ENCODE measurements at regions not wholly inside any gene's neighbourhood (a gene's known extent, or its start where the extent isn't known, plus 50 kb on each side); places are given as distances from the start of the nearest gene placed in this dataset.
A peak's percentile ranks its signal among the peaks of the same experiment; 100 is the strongest.
"Not testable (repeated sequence)": the region's sequence is repeated elsewhere in the genome, so short reads cannot be mapped to it uniquely, and the experiment has no call there.

DNA sequence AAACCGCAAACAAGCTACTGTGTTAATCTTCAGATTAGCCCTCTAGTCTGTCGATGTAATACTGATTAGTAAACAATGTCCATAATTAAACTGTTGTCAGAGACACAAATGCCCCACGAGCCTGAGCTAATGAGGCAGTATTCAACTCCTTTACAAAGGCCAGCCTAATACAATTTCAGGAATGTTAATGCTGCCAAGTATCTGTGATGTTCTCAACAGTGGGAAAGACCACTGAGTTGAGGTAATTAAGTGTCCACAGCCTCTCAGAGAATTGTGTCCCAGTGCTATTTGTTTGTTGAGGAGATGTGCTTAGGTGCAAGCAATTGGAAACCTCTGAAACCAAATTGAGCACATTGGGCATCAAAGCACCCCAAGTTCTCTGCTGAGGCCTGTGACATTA lies 139.4 kb upstream of the CDKN3 start:
- no peak for ATAC-seq (ENCODE audit: low read depth)
- TF ChIP-seq, protein P1, sequence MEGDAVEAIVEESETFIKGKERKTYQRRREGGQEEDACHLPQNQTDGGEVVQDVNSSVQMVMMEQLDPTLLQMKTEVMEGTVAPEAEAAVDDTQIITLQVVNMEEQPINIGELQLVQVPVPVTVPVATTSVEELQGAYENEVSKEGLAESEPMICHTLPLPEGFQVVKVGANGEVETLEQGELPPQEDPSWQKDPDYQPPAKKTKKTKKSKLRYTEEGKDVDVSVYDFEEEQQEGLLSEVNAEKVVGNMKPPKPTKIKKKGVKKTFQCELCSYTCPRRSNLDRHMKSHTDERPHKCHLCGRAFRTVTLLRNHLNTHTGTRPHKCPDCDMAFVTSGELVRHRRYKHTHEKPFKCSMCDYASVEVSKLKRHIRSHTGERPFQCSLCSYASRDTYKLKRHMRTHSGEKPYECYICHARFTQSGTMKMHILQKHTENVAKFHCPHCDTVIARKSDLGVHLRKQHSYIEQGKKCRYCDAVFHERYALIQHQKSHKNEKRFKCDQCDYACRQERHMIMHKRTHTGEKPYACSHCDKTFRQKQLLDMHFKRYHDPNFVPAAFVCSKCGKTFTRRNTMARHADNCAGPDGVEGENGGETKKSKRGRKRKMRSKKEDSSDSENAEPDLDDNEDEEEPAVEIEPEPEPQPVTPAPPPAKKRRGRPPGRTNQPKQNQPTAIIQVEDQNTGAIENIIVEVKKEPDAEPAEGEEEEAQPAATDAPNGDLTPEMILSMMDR (IDR thresholded peaks at IDR 0.05), result no peak
- H3K36me3 Mint-ChIP-seq (ENCODE audit: low read depth), result no peaks in the 10 kb centered on the region
- H3K4me1 Mint-ChIP-seq, result no peaks in the 10 kb centered on the region
- no peak overlapping the region for H3K4me3 Mint-ChIP-seq
- H3K9me3 Mint-ChIP-seq, result no peaks in the 10 kb centered on the region
- DNase-seq, result no peak
- POLR2A ChIA-PET, result no interaction called here
- no peak overlapping the region for H3K27ac Mint-ChIP-seq
- intact Hi-C loops (cut with micrococcal nuclease), result no loop called here
- CTCF ChIA-PET, result no interaction called here
- no peaks in the 10 kb centered on the region for H3K27me3 Mint-ChIP-seq

DNA sequence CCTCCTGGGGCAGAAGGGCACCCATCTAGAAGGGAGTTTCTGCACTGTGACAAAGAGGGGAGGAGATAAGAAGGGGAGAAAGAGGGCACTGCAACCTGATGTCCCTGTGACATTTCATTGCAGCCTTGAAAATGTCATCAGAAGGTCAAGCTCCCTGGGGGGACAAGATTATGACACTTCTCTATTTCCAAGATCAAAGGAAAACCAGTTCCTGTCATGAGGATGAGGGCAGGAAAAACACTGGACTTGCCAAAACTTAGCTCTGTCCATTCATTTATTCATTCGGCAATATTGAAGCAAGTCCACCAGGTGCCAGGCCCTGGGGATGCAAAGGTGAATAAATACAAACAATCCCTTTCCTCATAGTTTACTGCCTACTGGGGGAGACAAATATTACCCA lies 138.4 kb upstream of the CDKN3 start:
- Mint-ChIP-seq H3K27me3 (peaks cover under 1% of the 10 kb centered on the region), H3K4me1 (no peaks in the 10 kb centered on the region), H3K36me3 (ENCODE audit: low read depth) (no peaks in the 10 kb centered on the region), H3K9me3 (no peaks in the 10 kb centered on the region), H3K4me3 (no peak overlapping the region), H3K27ac (no peak overlapping the region)
- DNase-seq, result no peak
- TF ChIP-seq, protein P1 (IDR thresholded peaks at IDR 0.05), result no peak
- ChIA-PET CTCF (no interaction called here), POLR2A (no interaction called here)
- no peak for ATAC-seq (ENCODE audit: low read depth)
- intact Hi-C loops (cut with micrococcal nuclease), result no loop called here

DNA sequence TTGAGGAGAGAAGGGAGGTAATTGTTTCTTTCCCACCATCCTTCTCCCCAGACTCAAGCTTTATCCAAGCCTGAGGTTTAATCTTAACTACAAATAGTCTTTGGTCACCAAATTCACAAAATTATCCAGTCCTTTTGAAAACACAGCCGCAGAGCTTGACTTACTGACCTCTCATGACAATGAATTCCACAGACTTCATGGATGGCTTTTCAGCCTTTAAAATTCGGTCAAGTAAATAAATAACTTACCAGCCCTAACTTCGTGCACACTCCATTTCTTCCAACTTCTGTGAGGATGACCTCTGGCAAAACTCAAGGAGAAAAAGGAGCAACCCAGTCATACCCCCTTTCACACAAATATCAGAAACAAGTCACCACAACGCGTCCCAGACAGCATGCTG lies 137.0 kb upstream of the CDKN3 start:
- no peak for DNase-seq
- intact Hi-C loops (cut with micrococcal nuclease), result no loop called here
- Mint-ChIP-seq H3K4me3 (no peak overlapping the region), H3K4me1 (no peaks in the 10 kb centered on the region), H3K27me3 (peaks cover 8% of the 10 kb centered on the region), H3K9me3 (no peaks in the 10 kb centered on the region), H3K27ac (no peak overlapping the region), H3K36me3 (ENCODE audit: low read depth) (no peaks in the 10 kb centered on the region)
- CTCF ChIA-PET, result interaction anchor here (0.6 kb wide), 1 partner anchor 119 kb away, joined by 3 read pairs; no protein-coding TSS in a partner anchor
- POLR2A ChIA-PET, result no interaction called here
- no peak for ATAC-seq (ENCODE audit: low read depth)
- TF ChIP-seq, protein P1 (IDR thresholded peaks at IDR 0.05), result no peak

DNA sequence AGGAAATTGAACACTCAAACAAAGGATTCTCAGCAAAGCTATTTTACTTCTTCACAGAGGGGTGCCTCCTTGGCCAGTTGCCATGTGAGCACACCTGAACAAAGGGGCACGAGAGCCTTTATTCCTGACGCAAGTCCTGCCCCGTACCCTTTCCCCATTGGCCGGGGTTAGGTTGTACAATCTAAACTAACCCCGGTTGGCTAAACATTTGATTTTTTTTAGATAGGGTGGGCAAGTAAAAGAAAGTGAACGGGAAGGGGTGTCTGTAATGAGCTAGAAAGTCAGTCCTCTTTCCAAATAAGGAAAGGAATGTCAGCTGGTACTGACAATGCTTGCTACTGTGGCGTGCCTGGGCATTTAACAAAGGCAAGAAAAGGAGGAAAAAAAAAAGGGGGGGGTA lies 135.5 kb upstream of the CDKN3 start:
- DNase-seq (no peak), ATAC-seq (ENCODE audit: low read depth) (no peak)
- TF ChIP-seq, protein P1 (IDR thresholded peaks at IDR 0.05), result no peak
- intact Hi-C loops (cut with micrococcal nuclease), result no loop called here
- Mint-ChIP-seq H3K9me3 (no peaks in the 10 kb centered on the region), H3K36me3 (ENCODE audit: low read depth) (no peaks in the 10 kb centered on the region), H3K27me3 (peaks cover 8% of the 10 kb centered on the region), H3K27ac (no peak overlapping the region), H3K4me3 (no peak overlapping the region), H3K4me1 (peaks cover 4% of the 10 kb centered on the region)
- ChIA-PET POLR2A (interaction anchor here (0.7 kb wide), 1 partner anchor 306 kb away, joined by 5 read pairs; no protein-coding TSS in a partner anchor), CTCF (no interaction called here)

DNA sequence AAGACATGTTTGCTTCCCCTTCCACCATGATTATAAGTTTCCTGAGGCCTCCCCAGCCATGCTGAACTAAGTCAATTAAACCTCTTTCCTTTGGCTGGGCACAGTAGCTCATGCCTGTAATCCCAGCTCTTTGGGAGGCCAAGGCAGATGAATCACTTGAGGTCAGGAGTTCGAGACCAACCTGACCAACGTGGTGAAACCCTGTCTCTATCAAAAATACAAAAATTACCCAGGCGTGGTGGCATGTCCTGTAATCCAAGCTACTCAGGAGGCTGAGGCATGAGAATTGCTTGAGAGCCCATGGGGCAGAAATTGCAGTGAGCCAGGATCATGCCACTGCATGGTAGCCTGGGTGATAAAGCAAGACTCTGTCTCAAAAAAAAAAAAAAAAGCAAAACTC lies 130.2 kb upstream of the CDKN3 start:
- H3K27ac Mint-ChIP-seq, result peak overlapping the region; percentile 19
- intact Hi-C loops (cut with micrococcal nuclease); DNase-seq; H3K9me3 Mint-ChIP-seq; CTCF ChIA-PET; H3K36me3 Mint-ChIP-seq (ENCODE audit: low read depth); POLR2A ChIA-PET; ATAC-seq (ENCODE audit: low read depth); H3K27me3 Mint-ChIP-seq; H3K4me3 Mint-ChIP-seq: not testable (repeated sequence)
- peaks cover 19% of the 10 kb centered on the region for H3K4me1 Mint-ChIP-seq

DNA sequence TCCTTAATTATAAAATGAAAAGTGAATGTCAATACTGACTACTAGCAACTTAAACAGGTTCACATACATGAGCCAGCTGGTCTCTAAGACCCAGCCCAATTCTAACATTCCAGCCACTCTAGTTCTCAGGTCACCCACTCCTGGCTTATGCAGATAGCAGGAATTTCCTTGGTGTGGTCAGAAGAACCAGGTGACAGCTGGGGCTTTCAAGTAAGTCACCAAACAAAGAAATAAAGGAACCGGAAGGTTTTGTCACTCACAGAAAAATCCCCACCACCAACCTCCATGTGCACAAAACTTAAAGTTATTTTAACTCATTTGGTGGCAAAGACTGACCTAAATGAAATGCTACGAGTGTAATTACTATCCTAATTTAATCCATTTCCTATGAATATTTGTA lies 129.6 kb upstream of the CDKN3 start:
- Mint-ChIP-seq H3K27me3 (peaks cover 8% of the 10 kb centered on the region), H3K9me3 (no peaks in the 10 kb centered on the region), H3K4me3 (no peak overlapping the region), H3K27ac (peak overlapping the region; percentile 19), H3K4me1 (peaks cover 19% of the 10 kb centered on the region), H3K36me3 (ENCODE audit: low read depth) (no peaks in the 10 kb centered on the region)
- CTCF ChIA-PET, result no interaction called here
- POLR2A ChIA-PET, result interaction anchor here (0.6 kb wide), 1 partner anchor 25 kb away, joined by 3 read pairs; no protein-coding TSS in a partner anchor
- intact Hi-C loops (cut with micrococcal nuclease), result no loop called here
- TF ChIP-seq, protein P1 (IDR thresholded peaks at IDR 0.05), result no peak
- peak; percentile 45 for ATAC-seq (ENCODE audit: low read depth)
- no peak for DNase-seq
